IMR-90 (cell line): ENCODE measurements at regions not wholly inside any gene's neighbourhood (a gene's known extent, or its start where the extent isn't known, plus 50 kb on each side); places are given as distances from the start of the nearest gene placed in this dataset.
A peak's percentile ranks its signal among the peaks of the same experiment; 100 is the strongest.

ENCODE experiments used
- ATAC-seq: fragments of 200-7000 bp; cut with Tn5 transposase; 2 replicates; pipeline ENCODE4 v1.9.1; 2020; ENCODE audit warnings: low read depth, mild to moderate bottlenecking, moderate library complexity
- BruUV-seq: library from RNA; stranded (reverse); fragments of 400-500 nt; replicated peaks from 2 replicates; lab custom pipeline; 2021; lab: Mats Ljungman, UMichigan
- CTCF ChIA-PET: fragments of 300-600 bp; formaldehyde crosslinking; extraction: SDS; loops from one replicate; lab custom pipeline; 2021; ENCODE audit warnings: antibody characterized with exemption; lab: Yijun Ruan, JAX
- POLR2A ChIA-PET: fragments of 300-600 bp; sonication (Branson Sonifier 250); formaldehyde crosslinking; loops from one replicate; lab custom pipeline; 2022; ENCODE audit warnings: antibody characterized with exemption; ENCODE audit not compliant: unreplicated experiment; lab: Charles Lee
- DNase-seq: peaks from one replicate; pipeline ENCODE4 v3.0.0; 2013
- H2AFZ ChIP-seq: replicated peaks from 2 replicates; pipeline ENCODE3; 2013; ENCODE audit warnings: low read length, mild to moderate bottlenecking; ENCODE audit not compliant: poor library complexity
- H2AK5ac ChIP-seq: 2 replicates; pipeline ENCODE4 v1.6.1; 2013; ENCODE audit warnings: low read depth, low read length, inconsistent platforms
- H2AK9ac ChIP-seq: replicated peaks from 2 replicates; pipeline ENCODE3; 2013; ENCODE audit warnings: mild to moderate bottlenecking, low read depth, low read length, moderate library complexity; ENCODE audit not compliant: poor library complexity
- H2BK120ac ChIP-seq: 2 replicates; pipeline ENCODE4 v1.6.1; 2013; ENCODE audit warnings: low read depth, low read length, inconsistent platforms
- H2BK15ac ChIP-seq: 3 replicates; pipeline ENCODE4 v1.6.1; 2013; ENCODE audit warnings: low read depth, low read length, inconsistent platforms
- H2BK20ac ChIP-seq: 2 replicates; pipeline ENCODE4 v1.6.1; 2013; ENCODE audit warnings: low read depth, mild to moderate bottlenecking, inconsistent platforms, low read length, moderate library complexity
- H2BK5ac ChIP-seq: 2 replicates; pipeline ENCODE4 v1.6.1; 2013; ENCODE audit warnings: mild to moderate bottlenecking, low read depth, low read length, inconsistent platforms; ENCODE audit not compliant: poor library complexity, severe bottlenecking
- H3K14ac ChIP-seq: replicated peaks from 2 replicates; pipeline ENCODE4 v1.6.1; 2013; ENCODE audit warnings: low read depth, low read length, inconsistent platforms
- H3K18ac ChIP-seq: 2 replicates; pipeline ENCODE4 v1.6.1; 2013; ENCODE audit warnings: low read depth, low read length, control low read depth
- H3K23ac ChIP-seq: 2 replicates; pipeline ENCODE4 v1.6.1; 2013; ENCODE audit warnings: low read depth, low read length, inconsistent platforms
- H3K27ac ChIP-seq: 2 replicates; pipeline ENCODE4 v1.5.1; 2013; ENCODE audit warnings: mild to moderate bottlenecking, control low read depth, low read length; ENCODE audit not compliant: insufficient read depth
- H3K27me3 ChIP-seq: 2 replicates; pipeline ENCODE4 v1.6.1; 2013; ENCODE audit warnings: low read length; ENCODE audit not compliant: control insufficient read depth, insufficient read depth
- H3K36me3 ChIP-seq: 2 replicates; pipeline ENCODE4 v1.6.1; 2013; ENCODE audit warnings: low read length, mixed read lengths; ENCODE audit not compliant: control insufficient read depth, insufficient read depth
- H3K4ac ChIP-seq: 2 replicates; pipeline ENCODE4 v1.6.1; 2013; ENCODE audit warnings: low read depth, low read length, inconsistent platforms
- H3K4me1 ChIP-seq: 2 replicates; pipeline ENCODE4 v1.6.1; 2013; ENCODE audit warnings: low read length, mixed read lengths; ENCODE audit not compliant: control insufficient read depth, insufficient read depth
- H3K4me2 ChIP-seq: 2 replicates; pipeline ENCODE4 v1.6.1; 2013; ENCODE audit warnings: low read depth, mild to moderate bottlenecking, control low read depth, low read length, moderate library complexity
- H3K4me3 ChIP-seq: 2 replicates; pipeline ENCODE4 v1.5.1; 2013; ENCODE audit warnings: low read depth, mild to moderate bottlenecking, control low read depth, low read length, moderate library complexity; ENCODE audit not compliant: insufficient read depth
- H3K56ac ChIP-seq: 2 replicates; pipeline ENCODE4 v1.6.1; 2013; ENCODE audit warnings: low read length, inconsistent platforms; ENCODE audit not compliant: insufficient read depth; ENCODE audit errors: extremely low read depth
- H3K79me1 ChIP-seq, 2 experiments: 2 replicates each; pipeline ENCODE4 v1.6.1; 2013; ENCODE audit warnings: low read length in 2 of 2, inconsistent platforms in 1 of 2, low read depth in 1 of 2
- H3K9ac ChIP-seq: 2 replicates; pipeline ENCODE4 v1.6.1; 2013; ENCODE audit warnings: low read depth, low read length, control low read depth
- H3K9me1 ChIP-seq: 2 replicates; pipeline ENCODE4 v1.6.1; 2013; ENCODE audit warnings: low read length, inconsistent platforms; ENCODE audit not compliant: insufficient read depth
- H3K9me3 ChIP-seq: 2 replicates; pipeline ENCODE4 v1.6.1; 2013; ENCODE audit warnings: low read length; ENCODE audit not compliant: control insufficient read depth, insufficient read depth
- H4K20me1 ChIP-seq: 2 replicates; pipeline ENCODE4 v1.6.1; 2013; ENCODE audit warnings: low read length, inconsistent platforms; ENCODE audit not compliant: insufficient read depth
- H4K5ac ChIP-seq: 2 replicates; pipeline ENCODE4 v1.6.1; 2013; ENCODE audit warnings: mild to moderate bottlenecking, low read depth, low read length, control low read depth
- H4K8ac ChIP-seq, 2 experiments: 2 replicates each; pipeline ENCODE4 v1.6.1; 2013; ENCODE audit warnings: low read depth in 2 of 2, low read length in 2 of 2, control low read depth in 1 of 2, inconsistent platforms in 1 of 2
- H4K91ac ChIP-seq: 2 replicates; pipeline ENCODE4 v1.6.1; 2013; ENCODE audit warnings: low read depth, low read length, inconsistent platforms; ENCODE audit not compliant: insufficient read depth
- MAFK ChIP-seq: IDR thresholded peaks from 2 replicates; pipeline ENCODE4 v1.6.1; 2012; ENCODE audit warnings: low read depth, low read length, improper control_type of control experiment
- RCOR1 ChIP-seq: IDR thresholded peaks from 2 replicates; pipeline ENCODE4 v1.6.1; 2012; ENCODE audit warnings: mild to moderate bottlenecking, low read length, improper control_type of control experiment; ENCODE audit not compliant: insufficient replicate concordance
- WGBS, 2 experiments: methylation state at CpG; one replicate each; pipeline versions ENCODE4 v1.1.5 to v1.1.7; 2013; ENCODE audit warnings: missing lambda C conversion rate in 2 of 2; ENCODE audit not compliant: insufficient read length in 1 of 2; ENCODE audit errors: extremely low coverage in 2 of 2; 5-methylcytosine and 5-hydroxymethylcytosine counted together
- dilution Hi-C: fragments of 300-500 bp; cut with HindIII; formaldehyde crosslinking; loops from one replicate; pipeline ENCODE4 v1.14.3; 2018; ENCODE audit warnings: low sequenced_read_pairs; ENCODE audit not compliant: unreplicated experiment
- in situ Hi-C: fragments of 300-500 bp; cut with MboI; formaldehyde crosslinking; loops from 3 replicates; pipeline ENCODE4 v1.14.3; 2019; ENCODE audit warnings: low sequenced_read_pairs, inconsistent platforms, mixed read lengths
- intact Hi-C: fragments of 100-400 bp; cut with micrococcal nuclease; formaldehyde crosslinking; loops from 2 replicates; pipeline ENCODE4 v1.10.0; 2022

GRCh38 chr9:79176014-79176697 is 395.6 kb upstream of the TLE4 start:
- peak overlapping the region in 1 of 2 experiments; percentile 56; a peak in 1 of 4 replicates for H4K8ac ChIP-seq
- H3K14ac ChIP-seq: peak overlapping the region; percentile 57; the same call in 1 of the 2 replicates
- H2BK20ac ChIP-seq: peak overlapping the region; percentile 75
- dilution Hi-C loops: no loop called here
- H3K56ac ChIP-seq: no peak overlapping the region
- H3K9me1 ChIP-seq: peaks cover 5% of the 10 kb centered on the region
- peak overlapping the region; percentile 47; the same call in 1 of the 3 replicates for H2BK15ac ChIP-seq
- no peaks in the 10 kb centered on the region; the same call in 1 of the 2 replicates for H3K9me3 ChIP-seq
- DNase-seq (peak; percentile 56), ATAC-seq (peak; percentile 24)
- in situ Hi-C loops: no loop called here
- peak overlapping the region; percentile 1 for H2BK5ac ChIP-seq
- TF ChIP-seq RCOR1 (no peak), MAFK (0 out of 2 replicates have a peak, but pooled peaks have one; percentile 3)
- H3K27ac ChIP-seq: no peak overlapping the region
- no peaks in the 10 kb centered on the region for H3K27me3 ChIP-seq
- intact Hi-C loops: no loop called here
- no peak overlapping the region for H2AK9ac ChIP-seq
- H3K4me1 ChIP-seq: peaks cover 4% of the 10 kb centered on the region; the same call in 1 of the 2 replicates
- H3K79me1 ChIP-seq: no peaks in the 10 kb centered on the region
- H2BK120ac ChIP-seq: peak overlapping the region; percentile 61
- peak overlapping the region; percentile 9 for H2AFZ ChIP-seq
- CTCF ChIA-PET: interaction anchor here (0.7 kb wide), 1 partner anchor 24 kb away, joined by 5 read pairs; no protein-coding TSS in a partner anchor
- no peak overlapping the region; the same call in 1 of the 2 replicates for H2AK5ac ChIP-seq
- H3K23ac ChIP-seq: peak overlapping the region; percentile 28; the same call in 1 of the 2 replicates
- no peak overlapping the region for H3K4me3 ChIP-seq
- POLR2A ChIA-PET: interaction anchor here (0.6 kb wide), 2 partner anchors 22 to 1692 kb away, joined by 3 read pairs; no protein-coding TSS in a partner anchor
- BruUV-seq: no TSS peak
- H4K20me1 ChIP-seq: no peaks in the 10 kb centered on the region
- H4K5ac ChIP-seq: no peak overlapping the region
- H3K36me3 ChIP-seq: no peaks in the 10 kb centered on the region
- peak overlapping the region; percentile 14; the same call in 1 of the 2 replicates for H3K4ac ChIP-seq
- H4K91ac ChIP-seq: peak overlapping the region; percentile 48; the same call in 1 of the 2 replicates
- H3K4me2 ChIP-seq: no peak overlapping the region; the same call in 1 of the 2 replicates
- H3K9ac ChIP-seq: no peak overlapping the region
- WGBS, 2 experiments: no CpG with 5 or more reads among the region's 4 CpGs
- H3K18ac ChIP-seq: peak overlapping the region; percentile 1; the same call in 1 of the 2 replicates
